ENCODE measurements at regions not wholly inside any gene's neighbourhood (a gene's known extent, or its start where the extent isn't known, plus 50 kb on each side); places are given as distances from the start of the nearest gene placed in this dataset.

- Histone ChIP-seq H3K27ac (ENCODE audit: low read depth, low read length, poor library complexity, severe bottlenecking) (peak overlapping the region; percentile 3), H4K20me1 (ENCODE audit: insufficient read depth, low read length) (no peaks in the 10 kb centered on the region), H3K4me1 (ENCODE audit: insufficient read depth, low read length, poor library complexity, severe bottlenecking) (peaks cover 9% of the 10 kb centered on the region), H3K79me2 (ENCODE audit: insufficient read depth, low read depth, low read length) (no peaks in the 10 kb centered on the region), H3K36me3 (ENCODE audit: insufficient read depth, low read length) (no peaks in the 10 kb centered on the region), H3K9me2 (ENCODE audit: insufficient read depth, low read length) (no peaks in the 10 kb centered on the region), H3K9me3 (ENCODE audit: low read length) (peaks cover 1% of the 10 kb centered on the region; the same call in 1 of the 2 replicates), H2AFZ (ENCODE audit: low read length) (no peak overlapping the region), H3K4me3 (ENCODE audit: low read depth, low read length, poor library complexity, severe bottlenecking) (no peak overlapping the region), H3K4me2 (ENCODE audit: low read length) (0 out of 2 replicates have a peak overlapping the region, but pooled peaks have one; percentile 15)
- no peak for TF ChIP-seq EZH2phosphoT487 (IDR thresholded peaks at IDR 0.05; ENCODE audit: borderline replicate concordance, low read depth, low read length)
- CTCF ChIA-PET (ENCODE audit: unreplicated experiment), result no interaction called here
- BruUV-seq (replicated peaks), result no TSS peak
- intact Hi-C loops (cut with micrococcal nuclease; ENCODE audit: unreplicated experiment), result loop anchor here (5.0 kb wide), 1 partner anchor 132 kb away; the partner anchor contains the start of gene NUDT4
- peak; percentile 83 for DNase-seq (ENCODE audit: low spot score)
- POLR2A ChIA-PET, result interaction anchor here (0.7 kb wide), 1 partner anchor 29 kb away, joined by 3 read pairs; no protein-coding TSS in a partner anchor
Observed at GRCh38 chr12:93245543-93245942, 132.2 kb upstream of the NUDT4 start.

- no TSS peak for BruUV-seq (replicated peaks)
- no peak overlapping the region for H2AFZ ChIP-seq (ENCODE audit: low read length)
- H3K9me2 ChIP-seq (ENCODE audit: insufficient read depth, low read length), result no peaks in the 10 kb centered on the region; the same call in 1 of the 2 replicates
- ChIA-PET CTCF (ENCODE audit: unreplicated experiment) (no interaction called here), POLR2A (interaction anchor here (0.7 kb wide), 1 partner anchor 1600 kb away, joined by 3 read pairs; no protein-coding TSS in a partner anchor)
- no peak overlapping the region for H3K27ac ChIP-seq (ENCODE audit: low read depth, low read length, poor library complexity, severe bottlenecking)
- intact Hi-C loops (cut with micrococcal nuclease; ENCODE audit: unreplicated experiment), result loop anchor here (5.0 kb wide), 1 partner anchor 130 kb away; the partner anchor contains the start of gene NUDT4
- peak; percentile 7 for DNase-seq (ENCODE audit: low spot score)
- H3K79me2 ChIP-seq (ENCODE audit: insufficient read depth, low read depth, low read length), result no peaks in the 10 kb centered on the region
- peaks cover 9% of the 10 kb centered on the region for H3K4me1 ChIP-seq (ENCODE audit: insufficient read depth, low read length, poor library complexity, severe bottlenecking)
- H3K4me2 ChIP-seq (ENCODE audit: low read length), result no peak overlapping the region
- TF ChIP-seq, protein P1, sequence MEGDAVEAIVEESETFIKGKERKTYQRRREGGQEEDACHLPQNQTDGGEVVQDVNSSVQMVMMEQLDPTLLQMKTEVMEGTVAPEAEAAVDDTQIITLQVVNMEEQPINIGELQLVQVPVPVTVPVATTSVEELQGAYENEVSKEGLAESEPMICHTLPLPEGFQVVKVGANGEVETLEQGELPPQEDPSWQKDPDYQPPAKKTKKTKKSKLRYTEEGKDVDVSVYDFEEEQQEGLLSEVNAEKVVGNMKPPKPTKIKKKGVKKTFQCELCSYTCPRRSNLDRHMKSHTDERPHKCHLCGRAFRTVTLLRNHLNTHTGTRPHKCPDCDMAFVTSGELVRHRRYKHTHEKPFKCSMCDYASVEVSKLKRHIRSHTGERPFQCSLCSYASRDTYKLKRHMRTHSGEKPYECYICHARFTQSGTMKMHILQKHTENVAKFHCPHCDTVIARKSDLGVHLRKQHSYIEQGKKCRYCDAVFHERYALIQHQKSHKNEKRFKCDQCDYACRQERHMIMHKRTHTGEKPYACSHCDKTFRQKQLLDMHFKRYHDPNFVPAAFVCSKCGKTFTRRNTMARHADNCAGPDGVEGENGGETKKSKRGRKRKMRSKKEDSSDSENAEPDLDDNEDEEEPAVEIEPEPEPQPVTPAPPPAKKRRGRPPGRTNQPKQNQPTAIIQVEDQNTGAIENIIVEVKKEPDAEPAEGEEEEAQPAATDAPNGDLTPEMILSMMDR (conservative IDR thresholded peaks at IDR 0.05; ENCODE audit: low read length), result no peak
- H3K9me3 ChIP-seq (ENCODE audit: low read length), result no peaks in the 10 kb centered on the region
- H4K20me1 ChIP-seq (ENCODE audit: insufficient read depth, low read length), result no peaks in the 10 kb centered on the region
- H3K36me3 ChIP-seq (ENCODE audit: insufficient read depth, low read length), result no peaks in the 10 kb centered on the region
- no peak overlapping the region for H3K4me3 ChIP-seq (ENCODE audit: low read depth, low read length, poor library complexity, severe bottlenecking)
Observed at GRCh38 chr12:93247313-93247991, 130.3 kb upstream of the NUDT4 start.

DNA sequence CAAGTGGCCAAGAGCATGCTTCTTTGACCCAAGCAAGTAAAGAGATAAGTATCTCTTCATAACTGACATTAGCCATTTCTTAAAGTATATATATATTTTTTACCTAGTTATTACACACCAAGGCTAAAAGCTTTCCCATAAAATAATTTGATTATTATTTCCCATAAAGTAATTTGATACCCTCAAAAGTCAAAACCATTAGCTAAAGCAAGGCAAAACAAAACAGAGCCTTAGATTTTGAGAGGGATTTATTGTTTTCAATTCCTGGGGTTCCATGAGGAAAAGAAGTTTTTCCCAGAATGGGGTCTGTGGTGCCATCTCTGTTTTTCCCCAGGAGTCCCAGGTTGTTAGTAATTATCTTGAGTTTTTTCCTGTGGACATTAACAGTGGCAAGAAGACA lies 125.5 kb upstream of the NUDT4 start:
- BruUV-seq (replicated peaks), result no TSS peak
- H4K20me1 ChIP-seq (ENCODE audit: insufficient read depth, low read length), result no peaks in the 10 kb centered on the region
- no peak overlapping the region for H2AFZ ChIP-seq (ENCODE audit: low read length)
- no peak overlapping the region for H3K27ac ChIP-seq (ENCODE audit: low read depth, low read length, poor library complexity, severe bottlenecking)
- H3K4me1 ChIP-seq (ENCODE audit: insufficient read depth, low read length, poor library complexity, severe bottlenecking), result no peaks in the 10 kb centered on the region
- no peak overlapping the region for H3K4me3 ChIP-seq (ENCODE audit: low read depth, low read length, poor library complexity, severe bottlenecking)
- intact Hi-C loops (cut with micrococcal nuclease; ENCODE audit: unreplicated experiment), result no loop called here
- TF ChIP-seq, protein P1 (conservative IDR thresholded peaks at IDR 0.05; ENCODE audit: low read length), result no peak
- no peak for TF ChIP-seq EZH2phosphoT487 (IDR thresholded peaks at IDR 0.05; ENCODE audit: borderline replicate concordance, low read depth, low read length)
- POLR2A ChIA-PET, result interaction anchor here (0.6 to 1.2 kb wide), 2 partner anchors 14 to 32 kb away, joined by 3 read pairs; no protein-coding TSS in a partner anchor
- H3K4me2 ChIP-seq (ENCODE audit: low read length), result no peak overlapping the region
- H3K9me3 ChIP-seq (ENCODE audit: low read length), result no peaks in the 10 kb centered on the region
- CTCF ChIA-PET (ENCODE audit: unreplicated experiment), result no interaction called here
- H3K36me3 ChIP-seq (ENCODE audit: insufficient read depth, low read length), result no peaks in the 10 kb centered on the region
- H3K9me2 ChIP-seq (ENCODE audit: insufficient read depth, low read length), result no peaks in the 10 kb centered on the region; the same call in 1 of the 2 replicates
- DNase-seq (ENCODE audit: low spot score), result no peak
- no peaks in the 10 kb centered on the region for H3K79me2 ChIP-seq (ENCODE audit: insufficient read depth, low read depth, low read length)

Measured in OCI-LY7 (cell line).